ENCODE measurements at regions not wholly inside any gene's neighbourhood (a gene's known extent, or its start where the extent isn't known, plus 50 kb on each side); places are given as distances from the start of the nearest gene placed in this dataset.

DNA sequence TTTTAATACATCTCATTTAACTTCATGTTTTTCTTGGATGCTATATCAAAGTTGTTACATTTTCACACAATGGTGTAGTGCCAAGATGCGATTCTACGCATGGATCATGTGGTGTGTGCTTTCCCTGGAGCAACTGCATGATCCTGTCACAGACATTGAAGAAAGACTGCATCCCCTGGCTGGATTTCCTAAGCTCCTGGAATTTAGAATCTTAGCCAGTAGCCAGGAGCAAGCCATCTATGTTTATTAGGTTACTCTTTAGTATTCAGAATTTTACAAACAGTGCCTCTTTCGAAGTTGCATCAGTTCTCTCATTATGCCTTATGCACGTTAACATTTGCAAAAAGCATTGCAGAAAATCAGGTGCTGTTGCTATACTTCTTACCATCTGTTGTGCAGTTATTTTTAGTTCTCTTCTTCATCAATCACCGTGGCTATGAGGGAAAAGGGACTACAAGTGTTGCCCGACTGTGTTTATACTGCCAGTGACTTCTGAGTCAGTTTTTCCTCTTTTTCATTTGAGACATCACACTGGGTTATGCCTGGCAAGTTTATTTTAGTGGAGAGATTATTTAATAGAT lies 584.2 kb downstream of the BCKDHB start:
- Mint-ChIP-seq H3K9me3 (peaks cover 17% of the 10 kb centered on the region), H3K4me1 (ENCODE audit: low read depth) (no peaks in the 10 kb centered on the region), H3K27ac (no peak overlapping the region), H3K36me3 (ENCODE audit: low read depth) (no peaks in the 10 kb centered on the region), H3K27me3 (ENCODE audit: low read depth) (no peaks in the 10 kb centered on the region), H3K4me3 (no peak overlapping the region)

- H3K27me3 Mint-ChIP-seq (ENCODE audit: low read depth) = no peaks in the 10 kb centered on the region
- H3K4me3 Mint-ChIP-seq = no peak overlapping the region
- no peaks in the 10 kb centered on the region for H3K4me1 Mint-ChIP-seq (ENCODE audit: low read depth)
- no peak overlapping the region for H3K27ac Mint-ChIP-seq
- H3K36me3 Mint-ChIP-seq (ENCODE audit: low read depth) = no peaks in the 10 kb centered on the region
- peaks cover 18% of the 10 kb centered on the region for H3K9me3 Mint-ChIP-seq
Observed at GRCh38 chr6:80689716-80690395, 583.4 kb downstream of the BCKDHB start.

GRCh38 chr6:80679992-80680391 lies 573.5 kb downstream of the BCKDHB start:
- no peak overlapping the region for H3K27ac Mint-ChIP-seq
- peaks cover 5% of the 10 kb centered on the region for H3K9me3 Mint-ChIP-seq
- no peaks in the 10 kb centered on the region for H3K4me1 Mint-ChIP-seq (ENCODE audit: low read depth)
- H3K27me3 Mint-ChIP-seq (ENCODE audit: low read depth) = no peaks in the 10 kb centered on the region
- H3K4me3 Mint-ChIP-seq = no peak overlapping the region
- H3K36me3 Mint-ChIP-seq (ENCODE audit: low read depth) = no peaks in the 10 kb centered on the region

DNA sequence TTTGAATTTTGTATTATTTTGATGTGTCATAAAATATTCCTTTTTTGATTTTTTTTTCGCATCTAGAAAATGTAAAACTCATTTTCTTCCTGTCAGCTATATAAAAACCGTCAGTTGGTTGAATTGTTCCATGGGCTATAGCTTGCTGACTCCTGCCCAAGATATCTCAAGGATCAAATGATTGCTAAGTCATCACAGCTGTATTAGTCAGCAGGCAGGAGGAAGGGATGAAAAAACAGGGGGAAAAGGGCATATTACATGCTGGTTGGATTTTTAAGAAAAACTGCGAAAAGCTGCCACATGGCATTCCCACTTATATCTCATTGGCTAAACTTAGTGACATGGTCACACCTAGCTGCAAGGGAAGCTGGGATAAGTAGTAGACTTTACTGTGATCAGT lies 569.9 kb downstream of the BCKDHB start:
- H3K27ac Mint-ChIP-seq = no peak overlapping the region

GRCh38 chr6:80674669-80675068 lies 568.2 kb downstream of the BCKDHB start:
- Mint-ChIP-seq H3K36me3 (ENCODE audit: low read depth) (no peaks in the 10 kb centered on the region), H3K4me1 (ENCODE audit: low read depth) (no peaks in the 10 kb centered on the region), H3K27ac (no peak overlapping the region), H3K4me3 (no peak overlapping the region), H3K27me3 (ENCODE audit: low read depth) (no peaks in the 10 kb centered on the region), H3K9me3 (no peaks in the 10 kb centered on the region)

More for the DNA sequence above, 569.9 kb downstream of the BCKDHB start:
- Mint-ChIP-seq H3K27me3 (ENCODE audit: low read depth) (no peaks in the 10 kb centered on the region), H3K9me3 (no peaks in the 10 kb centered on the region), H3K4me3 (no peak overlapping the region), H3K36me3 (ENCODE audit: low read depth) (no peaks in the 10 kb centered on the region), H3K4me1 (ENCODE audit: low read depth) (no peaks in the 10 kb centered on the region)

- H3K27ac Mint-ChIP-seq = no peak overlapping the region
- no peaks in the 10 kb centered on the region for H3K36me3 Mint-ChIP-seq (ENCODE audit: low read depth)
Observed at GRCh38 chr6:80673367-80673766, 566.9 kb downstream of the BCKDHB start.

GRCh38 chr6:80667006-80667405 lies 560.5 kb downstream of the BCKDHB start:
- H3K27me3 Mint-ChIP-seq (ENCODE audit: low read depth) = no peaks in the 10 kb centered on the region
- no peaks in the 10 kb centered on the region for H3K9me3 Mint-ChIP-seq
- no peak overlapping the region for H3K27ac Mint-ChIP-seq
- no peak overlapping the region for H3K4me3 Mint-ChIP-seq
- no peaks in the 10 kb centered on the region for H3K4me1 Mint-ChIP-seq (ENCODE audit: low read depth)
- no peaks in the 10 kb centered on the region for H3K36me3 Mint-ChIP-seq (ENCODE audit: low read depth)

More at GRCh38 chr6:80673367-80673766, 566.9 kb downstream of the BCKDHB start:
- no peaks in the 10 kb centered on the region for H3K9me3 Mint-ChIP-seq
- no peaks in the 10 kb centered on the region for H3K27me3 Mint-ChIP-seq (ENCODE audit: low read depth)
- H3K4me3 Mint-ChIP-seq = no peak overlapping the region
- no peaks in the 10 kb centered on the region for H3K4me1 Mint-ChIP-seq (ENCODE audit: low read depth)

DNA sequence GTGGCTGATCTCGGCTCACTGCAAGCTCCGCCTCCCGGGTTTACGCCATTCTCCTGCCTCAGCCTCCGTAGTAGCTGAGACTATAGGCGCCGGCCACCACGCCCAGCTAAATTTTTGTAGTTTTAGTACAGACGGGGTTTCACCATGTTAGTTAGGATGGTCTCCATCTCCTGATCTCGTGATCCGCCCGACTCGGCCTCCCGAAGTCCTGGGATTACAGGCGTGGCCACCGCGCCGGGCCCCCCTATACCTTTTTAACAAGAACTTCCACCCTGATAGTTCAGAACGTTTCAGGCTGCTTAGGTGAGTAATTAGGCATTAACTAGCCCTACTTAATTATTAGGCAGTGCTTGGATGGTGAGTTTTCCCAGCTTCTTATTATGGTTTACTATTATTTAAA lies 552.5 kb downstream of the BCKDHB start:
- no peaks in the 10 kb centered on the region for H3K36me3 Mint-ChIP-seq (ENCODE audit: low read depth)
- no peak overlapping the region for H3K4me3 Mint-ChIP-seq
- H3K27me3 Mint-ChIP-seq (ENCODE audit: low read depth) = no peaks in the 10 kb centered on the region
- H3K4me1 Mint-ChIP-seq (ENCODE audit: low read depth) = no peaks in the 10 kb centered on the region
- H3K27ac Mint-ChIP-seq = no peak overlapping the region
- H3K9me3 Mint-ChIP-seq = no peaks in the 10 kb centered on the region

- no peaks in the 10 kb centered on the region for H3K36me3 Mint-ChIP-seq (ENCODE audit: low read depth)
- no peaks in the 10 kb centered on the region for H3K9me3 Mint-ChIP-seq
- no peak overlapping the region for H3K27ac Mint-ChIP-seq
- no peak overlapping the region for H3K4me3 Mint-ChIP-seq
- H3K27me3 Mint-ChIP-seq (ENCODE audit: low read depth) = no peaks in the 10 kb centered on the region
- H3K4me1 Mint-ChIP-seq (ENCODE audit: low read depth) = no peaks in the 10 kb centered on the region
Observed at GRCh38 chr6:80647156-80647555, 540.7 kb downstream of the BCKDHB start.

DNA sequence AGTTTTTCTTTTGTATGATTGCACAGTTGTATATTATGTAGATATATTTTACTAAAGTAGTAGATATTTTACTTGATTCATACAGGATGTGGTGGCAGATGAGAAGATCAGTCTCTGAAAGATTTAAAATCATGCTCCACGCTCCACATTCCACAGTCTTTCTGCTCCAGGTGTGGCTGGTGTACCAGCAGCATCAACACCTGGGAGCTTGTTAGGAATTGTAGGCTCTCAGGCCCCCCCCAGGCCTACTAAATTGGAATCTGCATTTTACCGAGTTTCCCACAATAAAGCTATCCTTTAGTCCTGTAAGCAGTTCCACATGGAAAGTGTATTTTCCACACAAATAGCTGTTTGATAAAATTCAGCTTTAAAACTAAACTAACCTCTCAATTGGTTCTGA lies 537.4 kb downstream of the BCKDHB start:
- no peaks in the 10 kb centered on the region for H3K27me3 Mint-ChIP-seq (ENCODE audit: low read depth)
- no peak overlapping the region for H3K4me3 Mint-ChIP-seq
- H3K27ac Mint-ChIP-seq = no peak overlapping the region
- H3K36me3 Mint-ChIP-seq (ENCODE audit: low read depth) = no peaks in the 10 kb centered on the region
- H3K9me3 Mint-ChIP-seq = no peaks in the 10 kb centered on the region
- no peaks in the 10 kb centered on the region for H3K4me1 Mint-ChIP-seq (ENCODE audit: low read depth)

DNA sequence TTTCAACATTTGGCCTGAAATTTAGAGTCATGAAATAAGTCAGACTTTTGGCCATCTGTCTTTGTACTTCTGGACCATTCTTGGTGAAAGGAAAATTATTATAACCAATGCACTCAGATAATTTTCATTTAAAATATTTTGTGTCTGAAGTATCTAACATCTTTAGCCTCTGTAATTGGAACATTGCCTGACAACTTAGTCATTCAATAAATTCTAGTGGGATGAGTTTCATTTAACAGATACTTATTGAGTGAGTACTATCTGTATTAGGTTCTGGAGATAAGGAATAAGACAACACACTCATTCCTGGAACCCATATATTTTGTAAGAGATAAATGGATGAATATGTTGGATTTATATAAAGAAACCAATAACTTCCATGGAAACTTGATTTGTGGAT lies 536.0 kb downstream of the BCKDHB start:
- H3K27me3 Mint-ChIP-seq (ENCODE audit: low read depth) = no peaks in the 10 kb centered on the region

GRCh38 chr6:80641591-80641990 lies 535.1 kb downstream of the BCKDHB start:
- no peak overlapping the region for H3K4me3 Mint-ChIP-seq
- H3K27me3 Mint-ChIP-seq (ENCODE audit: low read depth) = no peaks in the 10 kb centered on the region
- H3K36me3 Mint-ChIP-seq (ENCODE audit: low read depth) = no peaks in the 10 kb centered on the region
- H3K27ac Mint-ChIP-seq = no peak overlapping the region
- H3K9me3 Mint-ChIP-seq = no peaks in the 10 kb centered on the region
- no peaks in the 10 kb centered on the region for H3K4me1 Mint-ChIP-seq (ENCODE audit: low read depth)

More for the DNA sequence above, 536.0 kb downstream of the BCKDHB start:
- no peaks in the 10 kb centered on the region for H3K36me3 Mint-ChIP-seq (ENCODE audit: low read depth)
- no peak overlapping the region for H3K4me3 Mint-ChIP-seq
- no peak overlapping the region for H3K27ac Mint-ChIP-seq
- H3K9me3 Mint-ChIP-seq = no peaks in the 10 kb centered on the region
- no peaks in the 10 kb centered on the region for H3K4me1 Mint-ChIP-seq (ENCODE audit: low read depth)

DNA sequence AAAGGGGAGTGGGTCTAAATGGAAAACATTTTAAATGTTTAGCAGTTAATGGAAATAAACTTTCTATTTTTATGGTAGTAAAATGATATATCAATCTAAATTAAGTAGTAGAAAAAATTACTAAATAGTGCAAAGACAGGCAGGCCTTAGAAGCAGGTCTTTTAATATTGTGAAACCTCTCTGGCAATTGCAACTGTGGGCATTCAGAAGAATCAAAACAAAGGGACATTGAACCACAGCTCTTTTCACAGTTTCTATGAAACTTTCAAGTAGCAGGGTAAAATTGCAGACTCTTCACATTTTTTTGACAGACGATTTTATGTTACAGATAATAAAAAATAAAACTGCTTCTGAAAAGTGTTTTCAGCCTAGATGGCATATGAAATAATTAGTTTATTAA lies 533.7 kb downstream of the BCKDHB start:
- no peaks in the 10 kb centered on the region for H3K27me3 Mint-ChIP-seq (ENCODE audit: low read depth)
- H3K4me1 Mint-ChIP-seq (ENCODE audit: low read depth) = no peaks in the 10 kb centered on the region
- no peaks in the 10 kb centered on the region for H3K9me3 Mint-ChIP-seq
- no peaks in the 10 kb centered on the region for H3K36me3 Mint-ChIP-seq (ENCODE audit: low read depth)
- no peak overlapping the region for H3K4me3 Mint-ChIP-seq
- no peak overlapping the region for H3K27ac Mint-ChIP-seq

- Mint-ChIP-seq H3K4me3 (no peak overlapping the region), H3K27ac (no peak overlapping the region)
Observed at GRCh38 chr6:80639181-80639629, 532.7 kb downstream of the BCKDHB start.

DNA sequence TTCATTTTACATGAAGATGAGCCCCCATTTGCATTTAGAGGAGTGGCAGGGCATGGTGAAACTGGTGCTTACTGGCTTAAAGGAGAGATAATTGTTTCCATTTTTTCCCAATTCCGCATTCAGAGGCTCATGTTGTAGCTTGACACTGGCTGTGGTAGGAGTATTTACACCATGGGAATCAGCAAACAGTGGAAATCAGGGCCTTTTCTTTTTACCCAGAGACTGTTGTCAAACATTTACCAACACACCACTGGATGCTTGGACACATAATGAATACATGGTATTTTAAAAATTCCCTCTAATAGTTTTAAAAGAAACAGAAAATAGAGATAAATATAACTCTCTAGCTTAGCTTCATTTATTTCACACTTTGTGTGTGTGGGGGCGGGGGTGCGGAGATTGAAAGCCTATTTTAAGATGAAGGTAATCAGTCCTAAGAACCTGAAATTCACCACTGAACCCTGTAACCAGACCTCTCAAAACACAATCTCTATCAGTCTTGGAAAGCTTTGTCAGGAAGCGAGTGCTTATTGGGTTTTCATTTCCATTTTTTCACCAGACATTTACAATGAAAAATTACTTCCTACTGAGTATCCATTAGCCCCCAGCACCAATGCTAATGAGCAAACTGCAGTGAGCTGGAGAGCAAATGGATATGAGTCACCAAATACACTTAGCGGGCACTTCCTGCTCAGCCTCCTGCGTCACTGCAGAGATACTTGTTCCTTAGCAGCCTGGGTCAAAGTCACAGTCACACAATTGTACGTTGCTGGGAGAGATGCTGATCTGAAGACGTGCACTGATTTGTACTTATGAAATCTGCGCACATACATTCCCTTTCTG lies 532.0 kb downstream of the BCKDHB start:
- no peaks in the 10 kb centered on the region for H3K36me3 Mint-ChIP-seq (ENCODE audit: low read depth)
- H3K27me3 Mint-ChIP-seq (ENCODE audit: low read depth) = no peaks in the 10 kb centered on the region
- no peak overlapping the region for H3K4me3 Mint-ChIP-seq
- H3K9me3 Mint-ChIP-seq = peaks cover 5% of the 10 kb centered on the region
- H3K27ac Mint-ChIP-seq = no peak overlapping the region
- H3K4me1 Mint-ChIP-seq (ENCODE audit: low read depth) = no peaks in the 10 kb centered on the region

More at GRCh38 chr6:80639181-80639629, 532.7 kb downstream of the BCKDHB start:
- peaks cover 3% of the 10 kb centered on the region for H3K9me3 Mint-ChIP-seq
- no peaks in the 10 kb centered on the region for H3K4me1 Mint-ChIP-seq (ENCODE audit: low read depth)
- no peaks in the 10 kb centered on the region for H3K36me3 Mint-ChIP-seq (ENCODE audit: low read depth)
- H3K27me3 Mint-ChIP-seq (ENCODE audit: low read depth) = no peaks in the 10 kb centered on the region

All from T-helper 1 cell treated with Interleukin-12 subunit alpha and Interleukin-12 subunit beta and Interleukin-4 antibody, amounts not matched to agents 30 μg/mL and 1 μg/mL, for 36 hours (primary cell).